Midbrain (tissue), 1 donor: ENCODE measurements at regions not wholly inside any gene's neighbourhood (a gene's known extent, or its start where the extent isn't known, plus 50 kb on each side); places are given as distances from the start of the nearest gene placed in this dataset.
"Not testable (repeated sequence)": the region's sequence is repeated elsewhere in the genome, so short reads cannot be mapped to it uniquely, and the experiment has no call there.

Source experiments
- DNase-seq: peaks from one replicate; lab custom pipeline; 2025; lab: John Stamatoyannopoulos, UW

DNA sequence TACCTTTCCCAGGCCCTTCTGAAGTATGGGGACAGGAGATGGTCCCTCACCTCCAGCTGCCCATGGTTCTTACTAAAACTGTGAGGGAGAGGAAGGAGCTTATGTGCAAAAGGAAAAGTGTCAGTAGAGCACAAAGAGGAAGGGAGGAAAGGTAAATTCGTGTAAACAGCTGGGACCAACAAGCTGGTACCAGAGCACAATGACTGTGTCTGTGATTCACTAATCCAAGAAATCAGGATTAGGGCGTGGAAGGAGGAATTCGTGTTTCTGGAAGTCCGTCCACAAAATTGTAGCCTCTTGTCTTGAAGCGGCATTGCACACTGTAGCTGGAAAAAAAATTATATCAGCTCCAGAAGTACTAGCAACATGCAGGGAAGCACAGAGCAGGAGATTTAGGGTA, 129.0 kb upstream of the RREB1 start:
- no peak for DNase-seq

DNA sequence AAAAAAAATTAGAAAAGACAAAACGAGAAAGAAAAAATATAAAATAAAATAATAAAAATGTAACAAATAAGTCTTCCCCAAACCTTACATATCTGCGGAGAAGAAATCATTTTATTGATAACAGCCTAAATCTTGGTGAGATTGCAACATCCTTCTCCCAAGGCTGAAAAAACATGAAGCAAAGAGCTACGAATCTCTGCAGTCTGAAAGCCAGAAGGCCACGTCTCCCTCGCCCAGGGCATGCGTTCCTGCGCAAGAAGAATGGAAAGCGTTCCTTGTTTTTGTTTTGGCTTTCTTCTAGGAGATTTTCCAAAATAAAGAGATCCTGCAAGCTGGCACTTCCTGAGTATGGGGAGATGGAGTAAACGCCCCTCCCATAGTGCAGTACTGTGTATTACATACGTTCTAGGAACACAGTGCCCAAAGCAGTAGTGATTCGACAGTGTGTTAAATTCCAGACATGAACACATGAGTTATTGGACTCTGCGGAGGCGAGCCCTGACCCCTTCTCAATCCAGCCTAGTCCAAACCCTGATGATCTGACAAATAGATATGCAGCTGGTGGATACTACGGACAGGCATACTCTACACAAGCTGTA, 126.7 kb upstream of the RREB1 start:
- DNase-seq: no peak

DNA sequence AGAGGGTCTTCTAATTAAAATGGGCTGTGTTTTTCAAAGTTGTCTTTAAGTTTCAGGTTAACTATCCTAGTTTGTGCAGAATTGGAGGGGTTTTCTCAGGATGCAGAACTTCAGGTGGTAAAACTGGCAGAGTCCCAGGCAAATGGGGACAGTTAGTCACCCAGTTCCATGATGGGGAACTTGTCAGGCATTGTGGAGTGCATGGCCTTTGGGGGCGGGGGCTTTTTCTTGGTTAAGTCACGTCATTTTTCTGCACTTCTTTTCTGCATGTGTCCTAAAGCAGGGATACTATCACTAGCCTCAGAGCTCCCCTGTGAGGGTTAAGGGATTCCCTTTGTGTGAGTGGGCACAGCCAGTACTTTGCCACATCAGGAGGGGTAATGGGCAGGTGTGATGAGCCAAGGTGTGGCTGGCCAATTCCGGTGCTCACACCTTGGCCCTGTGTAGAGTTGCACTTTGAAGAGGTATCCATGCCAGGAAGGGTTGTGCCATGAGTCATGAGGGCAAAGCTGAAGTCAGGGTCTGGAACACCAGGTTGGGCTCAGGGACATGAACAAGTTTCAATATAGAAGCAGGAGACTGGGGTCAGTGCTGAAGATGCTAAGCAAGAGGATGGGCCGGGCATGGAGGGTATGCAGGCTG, 126.0 kb upstream of the RREB1 start:
- no peak for DNase-seq

DNA sequence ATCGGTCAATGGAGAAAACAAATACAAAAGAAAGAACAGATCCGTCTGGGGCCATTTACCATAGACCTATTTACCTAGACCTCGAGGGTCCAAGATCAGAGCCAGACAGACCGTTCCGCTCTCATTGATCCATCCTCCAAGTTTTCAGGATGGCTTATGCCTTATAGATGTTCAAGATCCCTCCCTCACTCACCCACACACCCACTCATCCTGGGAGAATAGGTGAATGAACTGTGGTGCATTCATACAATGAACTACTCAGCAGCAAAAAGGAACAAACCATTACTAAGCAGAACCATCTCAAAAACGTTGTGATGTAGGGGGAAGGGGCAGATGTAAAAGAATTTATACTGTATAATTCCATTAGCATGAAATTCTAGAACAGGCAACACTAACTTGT, 125.1 kb upstream of the RREB1 start:
- no peak for DNase-seq

DNA sequence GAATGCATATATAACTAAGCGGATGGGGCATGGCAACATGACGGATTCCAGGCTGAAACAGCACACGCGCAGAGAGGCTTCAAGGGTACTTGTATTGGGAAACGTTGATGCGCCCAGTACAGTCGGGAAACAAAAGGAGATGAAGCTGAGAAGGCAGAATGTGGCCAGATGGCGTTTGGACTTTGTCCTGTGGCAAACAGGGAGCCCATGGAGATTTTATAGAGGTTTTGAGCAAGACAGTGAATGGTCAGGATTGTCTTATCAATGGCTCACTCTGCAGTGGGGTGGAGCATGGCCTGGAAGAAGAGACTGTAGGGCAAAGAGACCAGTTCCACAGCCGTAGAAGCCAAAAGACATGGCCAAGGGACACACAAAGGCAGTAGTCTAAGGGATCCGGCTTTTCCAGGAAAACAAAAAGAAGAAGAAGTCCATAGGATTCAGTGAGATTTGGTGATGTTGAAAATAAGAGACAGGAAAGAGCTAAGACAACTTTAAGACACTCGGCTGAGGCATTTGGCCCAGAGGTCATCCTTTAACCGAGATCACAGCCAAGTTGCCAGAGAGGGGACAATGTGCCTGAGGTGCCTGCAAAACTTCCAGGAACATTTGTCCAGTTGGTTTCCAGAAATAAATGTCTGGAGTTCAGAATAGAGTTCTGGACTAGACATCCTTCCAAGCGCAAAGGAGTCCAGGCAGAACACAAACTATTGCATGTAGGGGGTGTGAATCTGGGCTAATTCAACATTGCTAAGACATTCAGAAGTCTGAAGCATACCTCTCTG, 123.0 kb upstream of the RREB1 start:
- no peak for DNase-seq

DNA sequence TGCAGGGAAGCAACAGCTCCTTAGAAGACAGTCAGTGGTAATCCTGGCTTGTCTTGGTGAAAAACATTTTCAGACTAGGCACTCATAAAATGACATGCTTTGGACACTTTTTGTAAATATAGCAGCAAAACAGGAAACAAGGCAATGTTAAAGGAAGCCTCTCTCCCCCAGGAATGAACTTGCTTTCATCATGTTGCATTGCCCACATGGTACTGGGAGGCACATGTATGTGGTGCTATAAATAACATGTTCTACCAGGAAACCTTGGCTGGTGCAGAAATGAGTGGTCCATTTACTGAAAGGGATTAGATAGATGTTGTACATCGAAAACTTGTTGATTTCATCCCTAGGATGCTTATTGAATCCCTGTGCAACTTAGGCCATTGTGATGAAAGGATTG, 121.4 kb upstream of the RREB1 start:
- no peak for DNase-seq

DNA sequence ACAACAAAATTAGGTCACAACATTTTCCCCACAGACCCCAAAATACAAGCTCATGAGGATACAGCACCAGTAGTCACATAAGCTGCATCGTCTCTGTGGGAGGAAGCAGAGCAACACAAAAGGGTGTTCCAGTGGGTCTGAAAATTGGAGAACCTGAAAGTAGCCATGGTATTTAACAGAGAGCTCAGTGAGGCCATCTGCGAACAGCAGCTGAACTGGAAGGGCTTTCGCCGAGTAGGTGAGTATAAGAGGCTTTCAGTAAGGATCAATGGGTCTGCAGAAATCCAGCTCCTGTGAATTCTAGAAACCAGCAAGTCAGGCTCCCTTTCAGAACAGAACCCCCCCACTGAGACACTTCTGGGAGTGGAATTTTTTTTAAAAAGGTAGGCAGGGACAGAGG, 120.0 kb upstream of the RREB1 start:
- DNase-seq: no peak

DNA sequence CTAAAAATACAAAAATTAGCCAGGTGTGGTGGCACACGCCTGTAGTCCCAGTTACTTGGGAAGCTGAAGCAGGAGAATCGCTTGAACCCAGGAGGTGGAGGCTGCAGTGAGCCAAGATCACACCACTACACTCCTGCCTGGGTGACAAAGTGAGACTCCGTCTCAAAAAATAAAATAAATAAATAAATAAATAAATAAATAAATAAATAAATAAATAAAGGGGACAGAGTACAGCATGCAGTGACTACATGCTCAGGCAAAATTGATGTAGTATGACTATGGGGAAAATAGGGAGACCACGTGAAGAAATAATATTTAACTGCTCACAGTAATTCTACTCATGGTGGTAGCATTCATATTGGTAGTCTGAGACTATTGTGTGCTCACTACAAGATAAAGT, 117.7 kb upstream of the RREB1 start:
- not testable (repeated sequence) for DNase-seq

DNA sequence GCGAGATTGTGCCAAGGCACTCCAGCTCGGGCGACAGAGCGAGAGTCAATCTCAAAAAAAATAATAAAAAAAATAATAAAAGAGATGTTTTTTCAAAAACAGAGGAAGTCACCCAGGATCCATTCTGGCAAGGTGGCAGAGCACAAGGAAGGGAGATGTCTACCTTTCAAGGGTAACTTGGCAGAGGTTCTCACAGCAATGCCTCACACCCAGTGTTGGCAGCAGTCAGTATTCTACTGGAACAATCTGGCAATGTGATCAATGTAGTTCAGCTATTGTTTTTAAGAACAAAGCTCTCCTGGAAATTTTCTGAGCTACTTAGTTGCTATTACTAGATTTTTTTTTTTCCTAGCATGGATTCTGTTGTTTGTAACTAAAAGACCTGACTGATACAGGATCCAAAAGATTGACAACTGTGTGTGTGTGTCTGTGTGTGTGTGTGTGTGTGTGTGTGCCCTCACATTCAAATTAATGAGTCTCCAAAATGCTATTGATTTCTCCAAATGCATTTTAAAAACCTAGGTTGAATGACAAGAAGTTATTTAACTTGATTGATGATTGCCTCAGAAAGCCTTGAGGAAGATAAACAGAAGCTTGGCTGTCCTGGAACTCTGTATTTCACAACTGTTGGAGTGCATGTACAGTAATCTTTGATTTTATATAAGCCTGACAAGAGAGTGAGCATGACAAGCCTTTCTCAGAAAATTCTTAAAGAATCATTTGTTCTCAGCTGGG, 114.1 kb upstream of the RREB1 start:
- DNase-seq: no peak

DNA sequence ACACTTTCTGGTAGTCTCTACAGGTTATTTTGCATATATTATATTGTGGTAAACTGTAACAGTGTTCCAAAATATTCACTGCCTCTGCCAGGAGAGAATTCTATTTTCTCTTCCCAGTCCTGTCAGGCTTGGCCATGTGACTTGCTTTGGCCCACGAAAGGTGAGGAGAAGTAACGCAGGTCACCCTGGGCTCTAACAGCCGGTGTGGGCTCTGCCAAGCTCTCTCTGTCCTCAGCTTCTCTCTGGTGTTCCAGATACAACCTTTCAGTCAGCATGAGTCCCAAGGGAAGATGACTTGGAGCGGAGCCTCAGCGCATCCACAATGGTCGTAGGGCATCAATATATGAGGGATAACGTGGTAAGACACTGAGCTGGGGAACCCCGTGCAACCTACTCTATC, 113.0 kb upstream of the RREB1 start:
- no peak for DNase-seq

DNA sequence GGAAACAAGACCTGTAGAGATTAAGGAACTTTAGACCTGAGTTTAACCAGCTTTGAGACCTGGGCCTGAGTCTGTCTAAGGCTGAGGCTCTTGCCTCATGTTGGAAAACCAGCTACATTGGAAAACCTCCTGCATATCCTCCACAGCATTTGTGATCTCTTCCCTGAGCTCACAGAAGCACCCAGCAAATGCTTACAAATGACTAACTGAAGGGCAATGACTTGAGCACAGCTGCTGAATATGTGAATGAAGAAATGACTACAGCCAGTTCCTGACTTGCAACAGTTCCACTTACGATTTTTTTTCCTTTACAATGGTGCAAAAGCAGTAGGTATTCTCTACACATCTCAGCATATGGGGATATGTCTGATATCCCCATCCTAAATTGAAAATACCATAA, 112.4 kb upstream of the RREB1 start:
- no peak for DNase-seq

DNA sequence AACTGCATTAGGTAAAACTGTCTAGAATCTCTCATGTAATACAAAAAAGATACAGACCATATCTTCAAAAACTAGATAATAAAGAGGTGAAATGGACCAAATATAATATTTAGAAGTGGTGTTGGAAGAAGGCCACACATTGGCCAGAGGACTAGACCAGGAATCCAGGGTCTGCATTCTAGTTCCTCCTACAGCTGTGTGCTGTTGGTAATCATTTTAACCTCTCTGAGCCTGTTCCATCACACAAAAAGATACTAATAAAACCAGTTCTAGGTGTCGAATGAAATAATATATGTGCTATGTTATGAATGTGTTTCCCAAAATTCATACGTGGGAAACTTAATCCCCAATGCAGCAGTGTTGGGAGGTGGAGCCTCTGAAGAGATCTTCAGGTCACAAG, 111.6 kb upstream of the RREB1 start:
- DNase-seq: no peak

DNA sequence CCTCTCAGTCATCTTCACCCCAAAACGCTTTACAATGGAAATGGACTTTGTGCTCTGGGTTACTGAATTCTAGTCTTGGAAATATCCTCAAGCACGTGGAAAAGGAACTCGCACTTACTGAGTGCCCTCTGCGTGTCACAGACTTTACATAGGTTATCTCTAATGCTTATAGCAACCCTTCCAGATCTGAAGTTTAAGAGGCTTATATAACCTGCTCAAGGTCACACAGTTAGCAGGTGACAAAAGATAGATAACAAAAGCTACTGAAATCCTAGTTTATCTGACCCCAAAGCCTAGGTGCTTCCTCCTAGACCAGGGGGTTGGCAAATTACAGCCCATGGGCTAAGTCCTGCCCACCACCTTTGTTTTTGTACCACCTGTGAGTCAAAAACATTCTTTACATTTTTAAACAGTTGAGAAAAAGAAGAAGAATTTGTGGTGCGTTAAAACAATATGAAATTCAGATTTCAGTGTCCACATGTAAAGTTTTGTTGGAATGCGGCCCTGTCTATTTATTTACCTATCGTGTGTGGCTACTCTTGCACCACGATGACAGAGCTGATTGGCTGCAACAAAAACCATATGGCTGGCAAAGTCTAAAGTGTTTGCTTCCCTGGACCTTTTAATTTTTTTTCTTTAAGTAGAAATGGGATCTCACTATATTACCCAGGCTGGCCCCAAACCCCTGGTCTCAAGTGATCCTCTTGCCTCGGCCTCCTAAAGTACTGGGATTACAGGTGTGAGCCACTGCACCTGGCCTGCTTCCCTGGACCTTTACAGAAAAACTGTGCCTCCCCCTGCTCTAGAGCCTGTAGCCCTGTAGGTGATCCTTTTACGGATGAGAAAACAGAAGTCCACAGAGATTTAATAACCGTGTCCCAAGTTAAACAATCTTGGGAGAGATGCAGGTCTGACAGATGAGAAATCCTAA, 110.2 kb upstream of the RREB1 start:
- DNase-seq: no peak

DNA sequence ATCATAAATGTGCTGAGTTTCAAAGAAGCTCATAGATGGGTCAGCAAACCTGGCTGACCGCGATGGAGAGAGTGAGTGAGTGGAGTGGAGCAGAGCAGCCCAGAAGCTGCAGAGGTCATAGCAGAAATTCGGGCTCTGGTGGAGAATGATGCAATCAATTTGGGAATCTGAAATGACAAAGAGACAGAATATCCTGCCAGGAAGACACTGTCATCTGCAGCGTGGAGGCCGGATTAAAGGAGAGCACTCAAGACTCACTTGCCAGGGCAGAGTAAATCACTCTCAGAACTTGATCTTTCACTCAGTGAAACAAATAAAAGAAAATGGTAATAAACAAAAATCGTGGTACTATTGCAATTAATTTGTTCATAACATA, 109.6 kb upstream of the RREB1 start:
- no peak for DNase-seq

DNA sequence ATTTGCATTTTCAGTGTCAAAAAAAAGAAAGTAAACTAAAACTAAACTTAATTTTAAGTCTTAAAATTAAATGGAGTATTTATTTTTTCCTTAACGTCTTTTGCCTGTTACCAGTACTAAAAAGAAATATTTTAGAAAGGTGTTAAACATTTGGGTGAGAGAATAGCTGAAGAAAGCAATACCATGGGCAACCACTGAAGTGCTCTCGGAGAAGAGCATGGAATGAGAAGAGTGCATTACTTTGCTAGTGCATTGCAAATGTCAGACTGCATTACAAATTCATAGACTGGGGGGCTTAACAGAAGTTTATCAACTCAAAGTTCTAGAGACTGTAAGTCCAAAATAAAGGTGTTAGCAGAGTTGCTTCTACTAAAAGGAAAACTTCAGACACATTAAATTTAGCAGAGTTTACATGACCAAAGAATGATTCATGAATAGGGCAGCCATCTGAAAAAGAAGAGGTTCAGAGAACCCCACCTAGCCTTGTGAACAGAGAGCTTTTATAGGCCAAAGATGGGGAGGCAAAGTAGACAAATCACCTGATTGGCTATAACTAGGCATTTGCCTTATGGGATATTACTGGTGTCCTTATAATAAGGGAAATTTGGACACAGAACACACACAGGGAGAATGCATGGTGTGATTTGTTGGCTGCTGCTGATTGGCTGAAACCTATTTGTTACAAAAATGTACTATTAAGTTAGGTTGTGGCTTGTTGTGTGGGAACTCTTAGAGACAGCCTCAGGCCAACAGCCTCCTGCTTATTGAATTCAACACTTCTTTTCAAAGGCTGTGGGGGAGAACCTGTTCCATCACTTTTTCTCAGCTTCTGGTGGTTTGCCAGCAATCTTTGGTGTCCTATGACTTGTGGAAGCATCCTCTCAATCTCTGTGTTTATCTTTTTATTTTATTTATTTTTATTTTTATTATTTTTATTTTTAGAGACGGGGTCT, 106.7 kb upstream of the RREB1 start:
- DNase-seq: no peak

DNA sequence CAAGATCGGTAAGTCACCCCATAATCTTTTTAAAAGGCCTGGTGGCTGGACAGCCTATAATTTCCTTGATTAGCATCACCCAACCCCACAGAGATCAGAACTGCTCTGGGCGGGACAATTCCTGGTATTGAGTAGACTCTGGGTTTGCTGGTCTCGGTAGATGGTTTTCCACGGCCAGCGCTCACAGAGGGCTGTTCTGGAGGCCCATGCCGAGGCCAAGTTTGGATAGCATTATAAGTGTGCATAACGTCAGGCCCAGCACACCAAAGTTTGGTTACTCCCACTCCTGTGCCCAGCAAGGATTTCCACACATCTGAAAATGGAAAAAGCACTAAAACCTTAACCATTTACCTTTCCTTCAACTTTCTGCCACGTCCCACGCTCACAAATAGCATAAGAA, 104.7 kb upstream of the RREB1 start:
- DNase-seq: no peak

DNA sequence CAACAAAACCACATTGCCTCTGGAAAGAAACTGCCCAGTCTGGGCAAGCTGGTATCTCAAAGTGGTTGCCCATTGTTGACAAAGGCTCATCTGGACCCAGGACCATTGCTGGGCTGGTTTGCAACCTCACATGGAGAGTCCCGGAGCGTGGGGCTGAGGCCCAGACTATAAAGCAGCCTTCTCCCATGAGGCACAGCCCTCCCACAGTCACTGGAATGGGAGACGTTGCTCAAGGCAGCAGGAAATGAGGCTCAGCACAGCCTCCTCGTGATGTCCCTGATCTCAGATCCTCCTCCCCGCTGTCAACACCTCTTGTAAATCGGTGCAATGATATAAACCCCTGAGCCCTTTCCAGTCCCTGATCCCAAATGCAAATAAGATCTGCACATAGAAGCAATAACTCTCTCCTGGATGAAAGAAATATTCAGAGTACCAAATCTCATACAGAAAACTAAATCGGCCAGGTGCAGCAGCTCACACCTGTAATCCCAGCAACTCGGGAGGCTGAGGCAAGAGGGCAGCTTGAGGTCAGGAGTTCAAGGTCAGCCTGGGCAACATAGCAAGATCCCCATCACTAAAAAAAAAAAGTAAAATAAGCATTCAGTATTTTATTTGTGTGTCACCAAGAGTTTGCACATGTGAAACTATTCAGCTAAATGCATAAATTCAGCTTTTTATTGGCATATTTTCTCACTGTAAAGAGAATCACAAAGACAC, 103.0 kb upstream of the RREB1 start:
- no peak for DNase-seq

DNA sequence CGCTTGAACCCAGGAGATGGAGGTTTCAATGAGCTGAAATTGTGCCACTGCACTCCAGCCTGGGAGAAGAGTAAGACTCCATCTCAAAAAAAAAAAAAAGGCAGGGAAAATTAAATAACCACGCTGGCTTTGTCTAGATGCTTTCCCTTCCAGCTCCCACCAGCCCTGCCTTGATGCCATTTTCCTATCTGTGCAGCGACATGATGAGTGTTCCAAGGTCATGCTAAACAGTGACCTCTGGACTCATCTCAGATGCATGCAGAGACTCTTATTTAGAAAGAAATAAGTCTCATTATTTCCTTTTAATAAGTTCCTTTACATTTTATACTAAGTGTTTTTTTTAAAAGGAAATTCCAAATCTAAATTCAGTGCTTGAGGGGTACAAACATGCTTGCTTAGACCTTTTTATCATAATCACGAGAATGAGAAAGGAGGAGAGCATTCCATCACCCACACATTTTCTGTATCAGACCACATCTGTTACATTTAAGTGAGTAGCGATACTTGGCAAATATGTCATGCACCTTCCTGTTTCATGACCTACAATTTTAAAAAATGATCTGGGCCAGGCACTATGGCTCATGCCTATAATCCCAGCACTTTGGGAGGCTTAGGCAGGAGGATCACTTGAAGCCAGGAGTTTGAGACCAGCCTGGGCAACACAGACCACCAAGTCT, 101.1 kb upstream of the RREB1 start:
- DNase-seq: no peak

DNA sequence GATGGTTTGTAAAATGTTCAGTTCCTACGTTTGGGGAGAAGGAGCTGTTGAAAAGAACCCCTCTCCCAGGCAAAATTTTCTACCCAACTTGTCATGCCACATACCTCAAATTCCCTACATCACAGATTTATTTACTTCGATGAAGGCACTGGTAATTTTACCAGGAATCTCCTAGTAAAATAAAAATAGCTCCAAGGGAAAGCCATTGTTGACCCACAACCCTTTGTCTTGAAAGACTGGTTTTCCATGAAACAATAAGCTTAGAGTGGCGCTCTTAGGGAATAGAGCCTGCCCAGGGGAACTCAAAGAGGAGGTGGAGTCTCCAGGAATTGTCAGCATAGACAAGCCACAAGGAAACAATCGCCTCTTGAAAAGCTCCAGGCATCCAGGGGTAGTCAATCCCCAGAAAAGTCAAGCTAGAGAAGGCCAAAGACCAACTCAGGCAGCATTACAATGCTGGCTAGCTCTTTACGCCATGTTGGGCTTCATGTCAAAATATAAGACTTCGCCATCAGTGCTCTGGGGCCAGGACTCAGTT, 99.2 kb upstream of the RREB1 start:
- DNase-seq: no peak
